HUES6 (cell line): ENCODE measurements at regions not wholly inside any gene's neighbourhood (a gene's known extent, or its start where the extent isn't known, plus 50 kb on each side); places are given as distances from the start of the nearest gene placed in this dataset.

Source experiments
- H3K27ac ChIP-seq: 2 replicates; pipeline ENCODE4 v1.7.0; 2013; ENCODE audit warnings: low read depth, mild to moderate bottlenecking, low read length, inconsistent platforms
- H3K27me3 ChIP-seq: 2 replicates; pipeline ENCODE4 v1.6.1; 2013; ENCODE audit warnings: low read length; ENCODE audit not compliant: control insufficient read depth, insufficient read depth
- H3K36me3 ChIP-seq: 2 replicates; pipeline ENCODE4 v1.6.1; 2013; ENCODE audit warnings: low read length; ENCODE audit not compliant: control insufficient read depth, insufficient read depth
- H3K4me1 ChIP-seq: 2 replicates; pipeline ENCODE4 v1.6.1; 2013; ENCODE audit warnings: low read length; ENCODE audit not compliant: control insufficient read depth, insufficient read depth
- H3K4me3 ChIP-seq: 2 replicates; pipeline ENCODE4 v1.5.1; 2013; ENCODE audit warnings: low read depth, low read length
- H3K9ac ChIP-seq: one replicate; pipeline ENCODE4 v1.6.1; 2013; ENCODE audit warnings: mild to moderate bottlenecking, low read length
- H3K9me3 ChIP-seq: 2 replicates; pipeline ENCODE4 v1.6.1; 2013; ENCODE audit warnings: low read depth, low read length; ENCODE audit not compliant: control insufficient read depth, insufficient read depth

GRCh38 chr20:50415021-50415515, 95.1 kb upstream of the PTPN1 start:
- H3K9ac ChIP-seq = no peak overlapping the region

DNA sequence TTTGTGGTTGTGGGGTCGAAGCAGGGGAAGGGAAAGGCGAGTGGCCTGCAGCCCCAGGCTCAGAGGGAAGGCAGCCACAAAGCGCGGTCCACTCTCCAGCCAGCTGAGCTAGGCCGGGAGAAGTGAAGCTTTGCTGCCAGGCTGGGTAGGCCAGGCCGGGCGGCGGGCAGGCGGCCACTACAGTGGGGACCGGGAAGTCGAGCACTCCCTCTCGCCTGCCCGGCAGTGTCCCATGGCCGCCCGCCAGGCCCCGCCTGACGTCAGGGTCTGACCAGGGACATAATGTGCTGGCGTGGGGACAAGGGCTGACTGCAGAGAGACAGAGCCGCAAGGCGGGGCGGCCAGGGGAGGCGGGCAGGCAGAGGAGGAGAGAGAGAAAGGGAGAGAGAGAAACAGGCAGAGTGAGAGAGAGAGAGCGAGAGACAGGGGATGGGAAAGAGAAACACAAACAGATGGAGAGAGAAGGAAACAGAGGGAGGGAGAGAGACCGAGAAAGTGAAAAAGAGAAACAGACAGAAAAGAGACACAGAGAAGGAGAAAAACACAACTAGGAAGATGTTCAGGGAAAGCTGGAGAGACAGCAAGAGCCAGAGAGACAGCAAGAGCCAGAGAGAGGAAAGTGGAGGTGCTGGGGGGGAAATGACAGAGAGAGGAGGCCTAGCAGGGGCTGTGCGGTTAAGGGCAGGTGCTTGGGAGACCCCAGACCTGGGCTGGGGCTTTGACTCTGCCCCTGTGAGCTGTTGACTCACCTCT, 94.5 kb upstream of the PTPN1 start:
- Histone ChIP-seq H3K9ac (no peak overlapping the region), H3K27ac (no peak overlapping the region), H3K4me3 (no peak overlapping the region), H3K9me3 (peaks cover 9% of the 10 kb centered on the region), H3K4me1 (peaks cover 29% of the 10 kb centered on the region), H3K36me3 (no peaks in the 10 kb centered on the region), H3K27me3 (no peaks in the 10 kb centered on the region)

More at GRCh38 chr20:50415021-50415515, 95.1 kb upstream of the PTPN1 start:
- Histone ChIP-seq H3K36me3 (no peaks in the 10 kb centered on the region), H3K9me3 (peaks cover 14% of the 10 kb centered on the region), H3K4me1 (peaks cover 29% of the 10 kb centered on the region), H3K4me3 (no peak overlapping the region), H3K27me3 (no peaks in the 10 kb centered on the region), H3K27ac (no peak overlapping the region)

GRCh38 chr20:50416269-50417022, 93.7 kb upstream of the PTPN1 start:
- no peak overlapping the region for H3K27ac ChIP-seq
- peaks cover 29% of the 10 kb centered on the region for H3K4me1 ChIP-seq
- no peaks in the 10 kb centered on the region for H3K36me3 ChIP-seq
- H3K27me3 ChIP-seq = no peaks in the 10 kb centered on the region
- no peak overlapping the region for H3K4me3 ChIP-seq
- peaks cover 10% of the 10 kb centered on the region for H3K9me3 ChIP-seq
- H3K9ac ChIP-seq = no peak overlapping the region

DNA sequence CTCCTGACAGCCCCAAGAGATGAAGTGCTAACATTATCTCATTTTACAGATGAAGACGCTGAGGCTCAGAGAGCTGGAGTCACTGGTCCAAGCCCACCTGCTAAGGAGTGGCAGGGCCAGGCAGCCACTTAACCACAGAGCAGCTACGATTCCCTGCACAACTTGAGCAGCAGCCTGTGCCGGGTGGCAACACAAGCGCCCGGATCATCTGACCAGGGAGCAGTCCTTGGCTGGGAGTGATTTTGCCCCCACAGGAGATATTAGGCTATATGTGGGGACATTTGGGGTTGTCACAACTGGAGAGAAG, 93.2 kb upstream of the PTPN1 start:
- no peaks in the 10 kb centered on the region for H3K27me3 ChIP-seq
- no peak overlapping the region for H3K9ac ChIP-seq
- no peak overlapping the region for H3K27ac ChIP-seq
- H3K4me3 ChIP-seq = no peak overlapping the region
- H3K4me1 ChIP-seq = peaks cover 24% of the 10 kb centered on the region
- peaks cover 16% of the 10 kb centered on the region for H3K9me3 ChIP-seq
- no peaks in the 10 kb centered on the region for H3K36me3 ChIP-seq

- Histone ChIP-seq H3K4me1 (peaks cover 17% of the 10 kb centered on the region), H3K4me3 (no peak overlapping the region), H3K9me3 (peaks cover 16% of the 10 kb centered on the region), H3K27me3 (no peaks in the 10 kb centered on the region), H3K9ac (no peak overlapping the region), H3K27ac (no peak overlapping the region), H3K36me3 (no peaks in the 10 kb centered on the region)
Measured at GRCh38 chr20:50417484-50418235, 92.5 kb upstream of the PTPN1 start.

GRCh38 chr20:50418890-50419642, 91.1 kb upstream of the PTPN1 start:
- no peak overlapping the region for H3K9ac ChIP-seq
- no peaks in the 10 kb centered on the region for H3K36me3 ChIP-seq
- H3K9me3 ChIP-seq = peaks cover 9% of the 10 kb centered on the region
- no peak overlapping the region for H3K4me3 ChIP-seq
- H3K4me1 ChIP-seq = peaks cover 12% of the 10 kb centered on the region
- no peaks in the 10 kb centered on the region for H3K27me3 ChIP-seq
- H3K27ac ChIP-seq = no peak overlapping the region

DNA sequence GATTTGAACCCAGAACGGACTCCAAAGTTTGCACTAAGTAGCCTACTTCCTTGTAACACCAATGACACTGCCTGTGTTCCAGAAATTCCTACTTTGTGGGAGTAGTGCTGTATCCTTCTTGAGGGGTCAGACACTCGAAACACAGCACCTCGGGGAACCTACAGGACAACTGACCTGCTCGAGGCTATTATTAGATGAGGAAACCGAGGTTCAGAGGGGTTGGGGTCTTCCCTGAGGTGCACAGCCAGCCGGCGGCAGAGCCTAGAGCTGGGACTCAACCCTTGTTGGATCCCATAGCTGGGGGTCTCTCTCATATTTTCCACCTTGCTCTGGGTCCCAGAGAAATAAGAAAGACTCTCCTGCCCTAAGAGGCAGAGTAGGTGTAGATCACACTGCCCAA, 89.8 kb upstream of the PTPN1 start:
- H3K36me3 ChIP-seq = no peaks in the 10 kb centered on the region
- H3K4me3 ChIP-seq = no peak overlapping the region
- peaks cover 8% of the 10 kb centered on the region for H3K4me1 ChIP-seq
- H3K9ac ChIP-seq = no peak overlapping the region
- H3K9me3 ChIP-seq = peaks cover 7% of the 10 kb centered on the region
- no peaks in the 10 kb centered on the region for H3K27me3 ChIP-seq
- H3K27ac ChIP-seq = no peak overlapping the region

DNA sequence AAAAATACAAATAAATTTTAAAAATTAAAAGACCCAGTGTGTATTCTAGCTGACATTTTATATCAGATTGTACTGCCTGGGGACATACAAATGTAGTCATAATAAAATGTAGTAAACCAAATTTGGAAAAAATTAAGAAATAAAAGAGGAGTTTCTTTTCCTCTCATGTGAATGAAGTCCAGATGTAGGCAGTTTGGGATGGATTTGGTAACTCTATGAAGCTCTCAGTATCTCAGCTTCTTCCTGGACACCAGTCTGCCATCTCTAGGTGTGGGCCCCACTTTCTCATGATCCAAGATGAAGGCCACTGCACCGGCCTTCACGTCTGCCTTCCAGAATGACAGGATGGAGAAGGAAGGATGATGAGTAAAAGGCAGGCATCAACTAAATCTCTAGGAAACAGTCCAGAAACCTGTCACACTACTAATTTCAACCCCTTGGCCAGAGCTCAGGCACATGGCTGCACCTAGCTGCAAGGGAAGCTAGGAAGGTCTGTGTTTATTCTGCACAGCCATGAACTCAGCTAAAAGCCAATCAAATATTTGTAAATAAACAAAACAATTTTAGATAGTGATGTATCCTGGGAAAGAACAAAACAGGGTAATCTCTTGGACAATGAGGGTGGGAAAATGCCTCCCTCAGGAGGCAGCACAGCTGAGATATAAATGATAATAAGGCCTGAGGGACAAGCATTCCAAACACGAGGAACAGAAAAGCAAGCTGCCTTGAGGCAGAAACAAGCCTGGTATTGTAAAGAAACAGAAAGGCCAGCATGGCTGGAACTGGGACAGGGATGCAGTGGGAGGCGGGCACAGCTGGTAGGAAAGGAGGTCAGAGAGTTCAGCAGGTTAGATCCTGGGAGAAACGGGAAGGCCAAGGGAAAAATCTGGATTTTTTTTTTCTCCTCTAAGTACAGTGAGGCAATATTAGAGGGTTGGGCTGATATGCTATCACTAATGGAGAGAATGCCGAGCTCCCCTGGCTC, 88.5 kb upstream of the PTPN1 start:
- Histone ChIP-seq H3K9me3 (peaks cover 7% of the 10 kb centered on the region), H3K9ac (no peak overlapping the region), H3K36me3 (no peaks in the 10 kb centered on the region), H3K27ac (no peak overlapping the region), H3K27me3 (no peaks in the 10 kb centered on the region), H3K4me3 (no peak overlapping the region), H3K4me1 (no peaks in the 10 kb centered on the region; the same call in 1 of the 2 replicates)

- H3K9me3 ChIP-seq = peaks cover 7% of the 10 kb centered on the region
- H3K9ac ChIP-seq = no peak overlapping the region
- H3K27ac ChIP-seq = no peak overlapping the region
- H3K27me3 ChIP-seq = no peaks in the 10 kb centered on the region
- peaks cover 7% of the 10 kb centered on the region; the same call in 1 of the 2 replicates for H3K4me1 ChIP-seq
- H3K4me3 ChIP-seq = no peak overlapping the region
- no peaks in the 10 kb centered on the region for H3K36me3 ChIP-seq
Measured at GRCh38 chr20:50423758-50424157, 86.4 kb upstream of the PTPN1 start.

- Histone ChIP-seq H3K4me3 (no peak overlapping the region), H3K4me1 (peaks cover 11% of the 10 kb centered on the region; the same call in 1 of the 2 replicates), H3K27ac (no peak overlapping the region)
Measured at GRCh38 chr20:50425076-50425475, 85.1 kb upstream of the PTPN1 start.

More at GRCh38 chr20:50425076-50425475, 85.1 kb upstream of the PTPN1 start:
- Histone ChIP-seq H3K9ac (no peak overlapping the region), H3K36me3 (no peaks in the 10 kb centered on the region), H3K9me3 (peaks cover 7% of the 10 kb centered on the region), H3K27me3 (no peaks in the 10 kb centered on the region)
